NOMO-1 treated with dmso at 0.1 percent for 144 hours (cell line): ENCODE measurements at regions not wholly inside any gene's neighbourhood (a gene's known extent, or its start where the extent isn't known, plus 50 kb on each side); places are given as distances from the start of the nearest gene placed in this dataset.
"Not testable (repeated sequence)": the region's sequence is repeated elsewhere in the genome, so short reads cannot be mapped to it uniquely, and the experiment has no call there.

ENCODE experiments used
- DNase-seq: peaks from one replicate; lab custom pipeline; 2025; ENCODE audit not compliant: unreplicated experiment; lab: John Stamatoyannopoulos, UW

GRCh38 chr2:191476901-191477300 is 201.0 kb upstream of the NABP1 start:
- no peak for DNase-seq

DNA sequence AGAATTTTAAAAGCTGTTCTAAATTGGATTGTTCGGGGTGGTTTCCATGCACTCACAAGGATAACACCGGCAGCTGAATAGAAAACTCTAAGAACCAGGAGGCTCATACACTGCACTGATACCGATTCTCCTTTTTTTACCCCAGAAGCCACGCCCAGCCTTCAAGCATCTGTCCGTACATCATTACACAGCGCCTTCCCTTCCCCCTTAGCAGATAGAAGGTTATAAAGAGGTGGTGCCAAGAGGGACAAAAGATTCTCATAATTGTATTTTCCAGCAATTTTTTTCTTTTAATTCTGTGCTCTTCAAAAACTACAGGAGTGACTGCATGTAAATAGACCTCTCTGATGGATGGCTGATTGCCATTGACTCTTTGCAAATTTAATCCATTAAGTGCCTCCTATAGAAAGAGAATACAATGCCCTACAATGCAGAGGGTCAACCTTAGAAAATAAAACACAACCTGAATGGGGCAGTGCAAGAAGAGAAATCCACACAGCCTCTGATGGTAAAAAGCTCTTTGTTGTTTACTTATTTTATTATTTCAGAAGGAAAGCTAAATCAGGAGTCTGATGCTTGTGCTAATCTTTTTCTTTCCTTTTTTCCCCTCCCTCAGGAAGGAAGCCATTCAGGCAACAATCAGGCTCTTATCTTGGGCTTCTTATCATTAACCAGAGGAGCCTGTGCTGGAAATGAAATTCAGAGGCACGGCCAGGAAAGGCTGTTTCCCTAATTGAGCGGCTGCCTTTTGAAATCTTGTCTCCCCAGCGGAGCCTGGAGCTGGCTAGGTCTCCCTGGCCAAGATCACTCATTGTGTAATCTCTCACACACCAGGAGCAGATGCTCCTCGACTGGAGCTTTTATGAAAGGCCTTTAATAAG is 198.9 kb upstream of the NABP1 start:
- no peak for DNase-seq

GRCh38 chr2:191479680-191480023 is 198.3 kb upstream of the NABP1 start:
- DNase-seq = no peak

DNA sequence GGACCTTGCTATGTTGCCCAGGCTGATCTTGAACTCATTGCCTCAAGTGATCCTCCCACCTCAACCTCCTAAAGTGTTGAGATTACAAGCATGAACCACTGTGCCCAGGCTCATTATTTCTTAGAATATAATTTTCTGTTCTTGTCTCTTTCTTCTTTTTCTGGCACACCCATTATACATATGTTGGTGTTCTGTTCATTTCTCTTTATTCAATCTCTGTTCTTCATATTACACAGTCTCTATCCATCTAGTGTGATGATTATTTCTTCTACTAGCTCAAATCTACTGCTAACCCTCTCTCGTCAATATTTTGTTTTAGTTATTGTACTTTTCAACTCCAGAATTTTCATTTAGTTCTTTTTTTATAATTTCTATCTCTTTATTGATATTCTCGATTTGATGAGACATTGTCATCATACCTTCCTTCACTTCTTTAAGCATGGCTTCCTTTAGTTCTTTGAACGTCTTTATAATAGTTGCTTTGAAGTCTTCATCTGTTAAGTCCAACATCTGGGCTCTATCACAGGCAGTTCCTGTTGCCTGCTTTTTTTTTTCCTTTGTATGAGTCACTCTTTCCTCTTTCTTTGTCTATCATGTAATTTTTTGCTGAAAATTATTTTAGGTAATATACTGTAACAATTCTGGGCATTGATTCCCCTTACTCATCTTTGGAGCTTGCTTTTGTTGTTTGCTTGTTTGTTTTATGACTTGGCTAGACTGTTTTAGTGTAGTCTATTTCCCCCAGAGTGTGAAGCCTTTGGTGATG is 196.4 kb upstream of the NABP1 start:
- no peak for DNase-seq

DNA sequence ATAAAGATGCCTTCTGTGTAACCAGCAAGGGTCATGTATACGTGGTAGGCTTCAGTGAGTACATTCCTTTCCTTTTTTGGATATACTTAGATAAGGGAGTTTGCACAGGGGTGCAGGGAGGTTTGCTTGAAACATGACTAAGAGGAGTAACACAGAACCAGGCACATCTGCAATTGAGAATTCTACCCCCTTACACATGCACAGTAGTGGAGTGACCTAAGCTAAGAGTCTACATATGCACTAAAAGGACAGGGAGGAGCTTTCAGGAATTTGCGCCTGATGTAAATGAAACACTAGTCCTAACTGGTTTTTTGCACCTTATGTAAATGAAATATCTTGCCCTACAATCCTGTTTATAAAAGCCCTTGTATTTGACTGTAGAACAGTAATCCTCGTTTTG is 194.8 kb upstream of the NABP1 start:
- DNase-seq = no peak

GRCh38 chr2:191486584-191487320 is 191.2 kb upstream of the NABP1 start:
- DNase-seq = no peak

GRCh38 chr2:191488135-191488534 is 189.8 kb upstream of the NABP1 start:
- no peak for DNase-seq

DNA sequence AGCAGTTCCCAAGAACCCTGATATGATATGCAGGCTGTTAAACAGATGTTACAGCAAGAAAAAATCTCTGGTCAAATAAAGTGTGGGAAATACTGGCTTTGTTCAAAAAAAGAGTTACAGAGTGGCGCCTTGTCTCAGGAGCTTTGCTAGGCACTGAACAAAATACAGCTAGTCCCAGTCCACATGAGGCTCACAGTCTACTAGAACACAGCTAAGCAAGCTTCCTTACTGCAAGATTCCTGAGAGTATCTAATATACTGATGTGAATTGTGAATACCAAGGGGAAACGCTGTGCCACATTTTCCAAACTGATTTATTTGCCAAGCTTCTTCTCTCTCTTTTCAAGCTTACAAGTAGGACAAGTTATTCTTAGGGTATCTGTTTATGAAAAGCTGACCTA is 188.8 kb upstream of the NABP1 start:
- no peak for DNase-seq

DNA sequence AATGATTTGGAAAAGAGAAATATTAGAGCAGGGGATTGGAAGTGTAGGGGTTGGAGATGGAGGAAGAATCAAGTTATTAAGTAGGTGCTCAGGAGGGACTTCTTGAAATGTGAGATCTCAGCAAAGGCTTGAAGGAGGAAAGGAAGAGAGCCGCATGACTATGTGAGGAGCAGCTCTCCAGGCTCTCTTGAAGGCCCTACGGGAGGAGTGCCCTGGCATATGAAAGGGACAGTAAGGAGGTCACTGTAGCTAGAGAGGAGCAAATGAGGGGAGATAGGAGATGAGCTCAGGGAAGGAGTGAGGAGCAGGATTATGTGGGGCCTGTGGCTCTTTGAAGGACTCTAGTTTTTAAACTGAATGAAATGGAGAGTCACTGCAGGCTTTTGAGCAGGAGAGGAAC is 181.1 kb upstream of the NABP1 start:
- DNase-seq = no peak

DNA sequence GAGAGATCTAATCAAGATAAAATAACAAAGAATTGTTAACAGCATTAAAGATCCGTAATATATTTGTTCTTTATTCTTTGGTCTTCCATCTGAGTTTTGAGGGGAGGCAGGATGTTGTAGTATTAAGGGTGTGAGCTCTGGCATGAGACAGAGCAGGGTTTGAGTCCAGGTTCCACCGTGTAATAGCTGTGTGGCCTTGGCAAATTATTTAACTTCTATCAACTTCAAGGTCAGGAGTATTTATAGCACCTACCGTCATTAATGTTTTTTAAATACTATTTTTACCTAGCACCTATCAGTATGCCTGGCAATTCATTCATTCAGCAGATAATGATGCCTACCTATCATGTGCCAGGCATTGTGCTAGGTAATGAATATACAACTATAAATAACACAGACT is 180.1 kb upstream of the NABP1 start:
- no peak for DNase-seq

DNA sequence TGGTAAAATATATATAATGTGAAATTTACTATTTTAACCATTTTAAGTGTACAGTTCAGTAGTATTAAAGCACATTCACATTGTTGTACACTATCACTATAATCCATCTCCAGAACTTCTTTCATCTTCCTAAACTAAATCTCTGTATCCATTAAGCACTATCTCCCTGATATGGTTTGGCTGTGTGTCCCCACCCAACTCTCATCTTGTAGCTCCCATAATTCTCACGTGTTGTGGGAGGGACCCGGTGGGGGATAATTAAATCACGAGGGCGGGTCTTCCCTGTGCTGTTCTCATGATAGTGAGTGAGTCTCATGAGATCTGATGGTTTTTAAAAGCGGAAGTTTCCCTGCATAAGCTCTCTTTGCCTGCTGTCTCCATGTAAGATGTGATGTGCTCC is 178.9 kb upstream of the NABP1 start:
- no peak for DNase-seq

DNA sequence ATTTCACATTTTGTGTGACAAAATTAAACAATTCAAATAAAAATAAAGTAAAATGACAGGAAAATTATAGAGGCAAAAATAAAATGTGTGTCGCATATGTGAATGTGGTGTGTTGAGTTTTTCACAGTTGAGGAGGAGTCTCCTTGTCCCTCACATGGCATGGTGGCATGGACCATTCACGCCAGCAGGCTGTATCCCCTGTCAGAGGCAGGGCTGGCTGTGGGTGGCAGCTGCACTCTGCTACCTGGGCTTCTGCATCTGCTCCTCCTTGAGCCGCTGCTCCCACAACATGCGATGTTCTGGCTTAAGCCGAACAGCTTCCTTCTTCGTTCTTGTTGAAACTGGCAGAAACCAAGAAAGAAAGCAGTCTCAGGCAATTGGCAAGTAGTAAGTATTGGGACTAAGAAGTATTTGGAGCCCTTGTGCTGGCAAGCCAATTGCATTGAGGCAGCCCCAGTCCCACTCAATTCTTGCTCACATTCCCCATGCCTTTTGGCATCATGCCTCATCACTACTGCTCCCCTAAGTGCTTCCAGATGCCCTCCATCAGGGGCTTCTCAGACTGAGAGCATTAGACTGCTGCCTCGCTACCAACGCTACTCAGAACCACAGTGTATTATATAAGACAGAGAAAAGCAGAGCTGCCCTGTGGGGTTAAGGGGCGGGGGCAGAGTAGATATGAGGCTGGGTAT is 177.9 kb upstream of the NABP1 start:
- no peak for DNase-seq

DNA sequence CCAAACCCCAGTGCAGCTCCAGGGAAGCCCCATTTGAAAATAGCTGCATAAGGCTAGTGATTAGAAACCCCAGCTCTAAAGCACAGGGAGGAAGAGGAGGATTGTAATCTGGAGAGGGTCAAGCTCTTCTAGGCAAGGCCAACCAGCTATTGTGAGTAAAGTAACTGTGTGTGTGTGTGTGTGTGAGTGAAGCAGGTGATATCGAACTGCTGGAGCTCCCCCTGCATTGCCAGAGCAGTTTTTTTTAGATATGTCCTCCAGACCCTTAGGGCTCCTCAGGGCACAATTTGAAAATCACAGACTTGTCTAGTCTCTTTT is 177.4 kb upstream of the NABP1 start:
- DNase-seq = no peak

- DNase-seq = no peak
Measured at GRCh38 chr2:191500884-191501560, 176.9 kb upstream of the NABP1 start.

- no peak for DNase-seq
Measured at GRCh38 chr2:191501561-191502168, 176.3 kb upstream of the NABP1 start.

DNA sequence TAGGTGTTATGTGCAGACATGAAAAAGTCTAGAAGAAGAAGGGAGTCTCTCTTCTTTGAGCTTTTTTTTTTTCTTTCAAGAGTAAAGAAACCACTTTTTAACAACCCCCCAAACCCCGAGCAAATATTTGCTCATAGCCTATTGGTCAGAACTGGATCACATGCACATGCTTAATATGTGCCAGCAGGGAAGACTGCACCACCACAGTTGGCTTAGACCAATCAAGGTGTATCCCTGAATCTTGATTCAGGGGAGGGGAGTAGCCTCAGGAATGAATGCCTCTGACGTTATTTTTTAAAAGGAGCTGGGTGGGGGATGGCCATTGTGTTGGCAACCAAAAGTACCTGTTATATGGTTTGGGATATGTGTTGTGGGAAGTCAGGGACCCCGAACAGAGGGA is 171.4 kb upstream of the NABP1 start:
- no peak for DNase-seq

- not testable (repeated sequence) for DNase-seq
Measured at GRCh38 chr2:191507252-191507853, 170.6 kb upstream of the NABP1 start.

GRCh38 chr2:191508738-191509137 is 169.2 kb upstream of the NABP1 start:
- no peak for DNase-seq

- no peak for DNase-seq
Measured at GRCh38 chr2:191512216-191512835, 165.6 kb upstream of the NABP1 start.

GRCh38 chr2:191512874-191513273 is 165.1 kb upstream of the NABP1 start:
- no peak for DNase-seq
